ENCODE measurements at regions not wholly inside any gene's neighbourhood (a gene's known extent, or its start where the extent isn't known, plus 50 kb on each side); places are given as distances from the start of the nearest gene placed in this dataset.

GRCh38 chr19:30924069-30924636 lies 425.1 kb downstream of the TSHZ3 start:
- no peak overlapping the region for H3K4me3 Mint-ChIP-seq
- peaks cover 5% of the 10 kb centered on the region for H3K27me3 Mint-ChIP-seq
- H3K36me3 Mint-ChIP-seq (ENCODE audit: low read depth): no peaks in the 10 kb centered on the region
- H3K9me3 ChIP-seq (ENCODE audit: control insufficient read depth, low read length, poor library complexity, severe bottlenecking): no peaks in the 10 kb centered on the region
- H3K27ac Mint-ChIP-seq: no peak overlapping the region
- no peaks in the 10 kb centered on the region for H3K4me1 Mint-ChIP-seq
- DNase-seq (no peak), ATAC-seq (no peak)

- Mint-ChIP-seq H3K27me3 (peaks cover 8% of the 10 kb centered on the region), H3K36me3 (ENCODE audit: low read depth) (no peaks in the 10 kb centered on the region), H3K27ac (no peak overlapping the region), H3K4me1 (no peaks in the 10 kb centered on the region), H3K4me3 (no peak overlapping the region)
- ATAC-seq (no peak), DNase-seq (no peak)
- no peaks in the 10 kb centered on the region for H3K9me3 ChIP-seq (ENCODE audit: control insufficient read depth, low read length, poor library complexity, severe bottlenecking)
Observed at GRCh38 chr19:30923621-30924020, 425.6 kb downstream of the TSHZ3 start.

- no peak overlapping the region for H3K27ac Mint-ChIP-seq
- no peaks in the 10 kb centered on the region for H3K9me3 ChIP-seq (ENCODE audit: control insufficient read depth, low read length, poor library complexity, severe bottlenecking)
- ATAC-seq (no peak), DNase-seq (no peak)
- no peak overlapping the region for H3K4me3 Mint-ChIP-seq
- no peaks in the 10 kb centered on the region for H3K4me1 Mint-ChIP-seq
- no peaks in the 10 kb centered on the region for H3K36me3 Mint-ChIP-seq (ENCODE audit: low read depth)
- H3K27me3 Mint-ChIP-seq: peaks cover 8% of the 10 kb centered on the region
Observed at GRCh38 chr19:30923096-30923495, 426.1 kb downstream of the TSHZ3 start.

GRCh38 chr19:30920222-30920621 lies 429.0 kb downstream of the TSHZ3 start:
- Mint-ChIP-seq H3K27me3 (peaks cover 8% of the 10 kb centered on the region), H3K36me3 (ENCODE audit: low read depth) (no peaks in the 10 kb centered on the region), H3K4me1 (no peaks in the 10 kb centered on the region), H3K27ac (no peak overlapping the region), H3K4me3 (no peak overlapping the region)
- no peak for ATAC-seq
- DNase-seq: no peak
- no peaks in the 10 kb centered on the region for H3K9me3 ChIP-seq (ENCODE audit: control insufficient read depth, low read length, poor library complexity, severe bottlenecking)

- ATAC-seq (no peak), DNase-seq (no peak)
- H3K27ac Mint-ChIP-seq: no peak overlapping the region
- no peaks in the 10 kb centered on the region for H3K4me1 Mint-ChIP-seq
- H3K9me3 ChIP-seq (ENCODE audit: control insufficient read depth, low read length, poor library complexity, severe bottlenecking): no peaks in the 10 kb centered on the region
- H3K36me3 Mint-ChIP-seq (ENCODE audit: low read depth): no peaks in the 10 kb centered on the region
- peaks cover 10% of the 10 kb centered on the region for H3K27me3 Mint-ChIP-seq
- H3K4me3 Mint-ChIP-seq: no peak overlapping the region
Observed at GRCh38 chr19:30919737-30920136, 429.5 kb downstream of the TSHZ3 start.

- peaks cover 25% of the 10 kb centered on the region for H3K27me3 Mint-ChIP-seq
Observed at GRCh38 chr19:30916238-30916637, 433.0 kb downstream of the TSHZ3 start.

GRCh38 chr19:30911491-30911890 lies 437.7 kb downstream of the TSHZ3 start:
- Mint-ChIP-seq H3K27ac (no peak overlapping the region), H3K36me3 (ENCODE audit: low read depth) (no peaks in the 10 kb centered on the region), H3K4me3 (no peak overlapping the region), H3K4me1 (no peaks in the 10 kb centered on the region), H3K27me3 (peaks cover 22% of the 10 kb centered on the region)
- no peak for DNase-seq
- H3K9me3 ChIP-seq (ENCODE audit: control insufficient read depth, low read length, poor library complexity, severe bottlenecking): no peaks in the 10 kb centered on the region
- no peak for ATAC-seq

More at GRCh38 chr19:30916238-30916637, 433.0 kb downstream of the TSHZ3 start:
- no peaks in the 10 kb centered on the region for H3K9me3 ChIP-seq (ENCODE audit: control insufficient read depth, low read length, poor library complexity, severe bottlenecking)
- Mint-ChIP-seq H3K36me3 (ENCODE audit: low read depth) (no peaks in the 10 kb centered on the region), H3K4me3 (no peak overlapping the region), H3K4me1 (no peaks in the 10 kb centered on the region), H3K27ac (no peak overlapping the region)
- no peak for DNase-seq
- ATAC-seq: no peak

- Mint-ChIP-seq H3K4me3 (no peak overlapping the region), H3K27me3 (peaks cover 22% of the 10 kb centered on the region), H3K36me3 (ENCODE audit: low read depth) (no peaks in the 10 kb centered on the region), H3K27ac (no peak overlapping the region), H3K4me1 (no peaks in the 10 kb centered on the region)
- ATAC-seq (no peak), DNase-seq (no peak)
- H3K9me3 ChIP-seq (ENCODE audit: control insufficient read depth, low read length, poor library complexity, severe bottlenecking): no peaks in the 10 kb centered on the region
Observed at GRCh38 chr19:30910485-30911240, 438.6 kb downstream of the TSHZ3 start.

GRCh38 chr19:30909216-30909615 lies 440.0 kb downstream of the TSHZ3 start:
- Mint-ChIP-seq H3K4me1 (no peaks in the 10 kb centered on the region), H3K36me3 (ENCODE audit: low read depth) (no peaks in the 10 kb centered on the region), H3K4me3 (no peak overlapping the region), H3K27me3 (peaks cover 18% of the 10 kb centered on the region), H3K27ac (no peak overlapping the region)
- ATAC-seq: no peak
- H3K9me3 ChIP-seq (ENCODE audit: control insufficient read depth, low read length, poor library complexity, severe bottlenecking): no peaks in the 10 kb centered on the region
- DNase-seq: no peak

GRCh38 chr19:30908262-30908771 lies 440.9 kb downstream of the TSHZ3 start:
- no peak overlapping the region for H3K4me3 Mint-ChIP-seq
- H3K27ac Mint-ChIP-seq: no peak overlapping the region
- no peaks in the 10 kb centered on the region for H3K4me1 Mint-ChIP-seq
- no peaks in the 10 kb centered on the region for H3K9me3 ChIP-seq (ENCODE audit: control insufficient read depth, low read length, poor library complexity, severe bottlenecking)
- no peaks in the 10 kb centered on the region for H3K36me3 Mint-ChIP-seq (ENCODE audit: low read depth)
- DNase-seq (no peak), ATAC-seq (no peak)
- peaks cover 18% of the 10 kb centered on the region for H3K27me3 Mint-ChIP-seq

- ATAC-seq (no peak), DNase-seq (no peak)
- H3K4me3 Mint-ChIP-seq: no peak overlapping the region
- H3K27me3 Mint-ChIP-seq: peaks cover 9% of the 10 kb centered on the region
- no peaks in the 10 kb centered on the region for H3K36me3 Mint-ChIP-seq (ENCODE audit: low read depth)
- H3K9me3 ChIP-seq (ENCODE audit: control insufficient read depth, low read length, poor library complexity, severe bottlenecking): no peaks in the 10 kb centered on the region
- H3K4me1 Mint-ChIP-seq: no peaks in the 10 kb centered on the region
- H3K27ac Mint-ChIP-seq: no peak overlapping the region
Observed at GRCh38 chr19:30906871-30907270, 442.4 kb downstream of the TSHZ3 start.

- H3K9me3 ChIP-seq (ENCODE audit: control insufficient read depth, low read length, poor library complexity, severe bottlenecking): no peaks in the 10 kb centered on the region
- H3K27me3 Mint-ChIP-seq: peaks cover 25% of the 10 kb centered on the region
- no peak overlapping the region for H3K4me3 Mint-ChIP-seq
- DNase-seq (no peak), ATAC-seq (no peak)
- no peaks in the 10 kb centered on the region for H3K4me1 Mint-ChIP-seq
- no peaks in the 10 kb centered on the region for H3K36me3 Mint-ChIP-seq (ENCODE audit: low read depth)
- H3K27ac Mint-ChIP-seq: no peak overlapping the region
Observed at GRCh38 chr19:30900051-30900450, 449.2 kb downstream of the TSHZ3 start.

GRCh38 chr19:30898353-30899103 lies 450.7 kb downstream of the TSHZ3 start:
- ATAC-seq (no peak), DNase-seq (no peak)
- no peak overlapping the region for H3K27ac Mint-ChIP-seq
- no peak overlapping the region for H3K4me3 Mint-ChIP-seq
- no peaks in the 10 kb centered on the region for H3K4me1 Mint-ChIP-seq
- H3K9me3 ChIP-seq (ENCODE audit: control insufficient read depth, low read length, poor library complexity, severe bottlenecking): no peaks in the 10 kb centered on the region
- H3K36me3 Mint-ChIP-seq (ENCODE audit: low read depth): no peaks in the 10 kb centered on the region
- H3K27me3 Mint-ChIP-seq: peaks cover 26% of the 10 kb centered on the region

Measured in T-helper 17 cell (primary cell).